ENCODE measurements at regions not wholly inside any gene's neighbourhood (a gene's known extent, or its start where the extent isn't known, plus 50 kb on each side); places are given as distances from the start of the nearest gene placed in this dataset.
A peak's percentile ranks its signal among the peaks of the same experiment; 100 is the strongest.
"Not testable (repeated sequence)": the region's sequence is repeated elsewhere in the genome, so short reads cannot be mapped to it uniquely, and the experiment has no call there.

DNA sequence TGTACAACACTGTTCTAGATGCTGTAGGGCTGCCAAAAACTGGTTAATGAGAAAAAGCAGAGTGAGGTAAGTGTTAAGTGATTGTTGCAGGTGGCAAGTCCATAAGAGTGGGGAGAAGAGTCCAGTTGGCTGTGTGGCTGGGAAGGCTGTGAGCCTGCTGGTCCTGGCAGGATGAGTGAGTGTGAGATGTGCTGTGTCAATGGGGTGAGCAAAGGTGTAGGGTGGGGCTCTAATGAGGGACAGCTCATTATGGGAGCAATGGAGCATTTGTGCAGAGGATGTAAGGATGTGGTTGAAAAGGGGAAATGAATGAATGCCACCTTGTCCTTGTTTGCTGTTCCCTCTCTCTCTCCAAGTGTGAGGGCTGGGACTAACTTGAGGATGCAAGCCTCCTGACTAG, 145.3 kb upstream of the ROPN1 start:
- H3K4me2 ChIP-seq, result no peak overlapping the region
- TF ChIP-seq Cebpa-rat (IDR thresholded peaks at IDR 0.05), result no peak
- H3K9me3 ChIP-seq, result no peaks in the 10 kb centered on the region
- H3K4me1 ChIP-seq, result peaks cover 10% of the 10 kb centered on the region
- H3K27me3 ChIP-seq, result no peaks in the 10 kb centered on the region
- H3K9ac ChIP-seq, result no peak overlapping the region
- no peak overlapping the region for H3K4me3 ChIP-seq
- H3K36me3 ChIP-seq, result no peaks in the 10 kb centered on the region
- H3K27ac ChIP-seq, result no peak overlapping the region
- H4K20me1 ChIP-seq, result no peaks in the 10 kb centered on the region; the same call in 1 of the 2 replicates

GRCh38 chr3:124138148-124138547, 146.2 kb upstream of the ROPN1 start:
- peaks cover 20% of the 10 kb centered on the region for H3K4me1 ChIP-seq
- no peak overlapping the region for H3K9ac ChIP-seq
- no peak overlapping the region for H3K4me3 ChIP-seq
- TF ChIP-seq Cebpa-rat (IDR thresholded peaks at IDR 0.05), result no peak
- H3K36me3 ChIP-seq, result no peaks in the 10 kb centered on the region
- no peaks in the 10 kb centered on the region for H3K27me3 ChIP-seq
- H3K27ac ChIP-seq, result no peak overlapping the region
- H3K9me3 ChIP-seq, result no peaks in the 10 kb centered on the region
- no peaks in the 10 kb centered on the region; the same call in 1 of the 2 replicates for H4K20me1 ChIP-seq
- no peak overlapping the region for H3K4me2 ChIP-seq

- Histone ChIP-seq H3K27ac (no peak overlapping the region), H3K27me3 (no peaks in the 10 kb centered on the region), H3K9me3 (no peaks in the 10 kb centered on the region), H3K36me3 (no peaks in the 10 kb centered on the region), H3K4me1 (peaks cover 22% of the 10 kb centered on the region), H4K20me1 (no peaks in the 10 kb centered on the region; the same call in 1 of the 2 replicates), H3K4me3 (no peak overlapping the region), H3K4me2 (no peak overlapping the region), H3K9ac (no peak overlapping the region)
- no peak for TF ChIP-seq Cebpa-rat (IDR thresholded peaks at IDR 0.05)
Observed at GRCh38 chr3:124140746-124141145, 148.8 kb upstream of the ROPN1 start.

DNA sequence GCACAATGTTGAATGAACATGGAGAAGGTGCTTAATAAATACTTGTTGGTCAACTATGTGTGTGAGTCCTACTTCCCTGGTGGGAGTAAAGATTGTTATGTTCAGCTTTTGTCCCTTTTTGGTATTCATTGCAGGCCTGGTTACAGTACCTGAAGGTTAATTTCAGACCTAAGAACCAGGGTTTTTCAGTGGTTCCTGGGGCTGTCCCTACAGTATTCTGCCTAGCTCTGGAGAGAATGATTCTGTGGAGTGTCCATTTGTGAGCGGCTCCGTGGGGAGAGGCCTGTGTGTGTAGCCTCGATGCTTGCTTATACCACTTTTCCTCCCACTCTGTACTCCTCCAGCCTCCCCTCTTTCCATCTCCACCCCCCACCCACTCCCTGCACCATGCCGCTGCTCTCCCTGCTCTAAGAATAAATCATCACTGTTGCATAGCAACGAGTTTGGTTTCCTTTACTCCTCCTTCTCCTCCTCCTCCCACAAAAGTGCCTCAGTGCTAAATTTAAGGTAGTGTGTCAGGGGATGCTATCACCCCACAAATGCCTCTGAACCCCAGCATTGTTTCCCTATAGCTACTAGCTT, 150.6 kb upstream of the ROPN1 start:
- no peak overlapping the region for H3K27ac ChIP-seq
- H3K36me3 ChIP-seq, result no peaks in the 10 kb centered on the region
- no peaks in the 10 kb centered on the region; the same call in 1 of the 2 replicates for H4K20me1 ChIP-seq
- H3K4me1 ChIP-seq, result peaks cover 29% of the 10 kb centered on the region
- H3K9me3 ChIP-seq, result no peaks in the 10 kb centered on the region
- H3K4me3 ChIP-seq, result no peak overlapping the region
- no peak for TF ChIP-seq Cebpa-rat (IDR thresholded peaks at IDR 0.05)
- H3K27me3 ChIP-seq, result no peaks in the 10 kb centered on the region
- peak overlapping the region; percentile 56 for H3K4me2 ChIP-seq
- no peak overlapping the region for H3K9ac ChIP-seq

DNA sequence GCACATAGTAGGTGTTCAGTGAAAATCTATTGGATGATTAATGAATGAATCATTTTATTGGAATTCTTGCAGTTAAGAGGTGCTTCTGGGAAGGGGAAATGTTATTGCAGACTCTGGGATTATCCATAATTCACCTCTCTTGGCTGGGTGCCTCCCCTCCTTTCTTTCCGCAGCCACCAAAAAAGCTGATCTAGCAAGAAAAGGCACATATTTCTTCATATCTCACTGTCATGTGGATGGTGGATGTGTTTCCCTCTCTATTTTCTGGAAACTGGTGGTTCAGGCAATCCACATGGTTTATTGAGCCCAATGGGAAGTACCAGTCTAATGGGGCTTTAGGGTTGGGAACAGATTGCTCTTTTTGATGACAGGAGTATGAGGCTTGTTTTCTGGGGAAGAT, 151.1 kb upstream of the ROPN1 start:
- Histone ChIP-seq H3K4me3 (no peak overlapping the region), H3K4me2 (peak overlapping the region; percentile 56), H3K27me3 (no peaks in the 10 kb centered on the region), H3K9me3 (no peaks in the 10 kb centered on the region), H3K4me1 (peaks cover 29% of the 10 kb centered on the region), H3K36me3 (no peaks in the 10 kb centered on the region), H4K20me1 (no peaks in the 10 kb centered on the region; the same call in 1 of the 2 replicates), H3K9ac (no peak overlapping the region), H3K27ac (no peak overlapping the region)
- no peak for TF ChIP-seq Cebpa-rat (IDR thresholded peaks at IDR 0.05)

GRCh38 chr3:124144035-124144814, 152.3 kb upstream of the ROPN1 start:
- Histone ChIP-seq H3K4me2 (no peak overlapping the region), H3K36me3 (no peaks in the 10 kb centered on the region), H3K4me3 (no peak overlapping the region), H3K9me3 (no peaks in the 10 kb centered on the region), H4K20me1 (no peaks in the 10 kb centered on the region), H3K9ac (no peak overlapping the region), H3K27ac (no peak overlapping the region), H3K4me1 (peaks cover 29% of the 10 kb centered on the region), H3K27me3 (no peaks in the 10 kb centered on the region)
- TF ChIP-seq Cebpa-rat (IDR thresholded peaks at IDR 0.05), result no peak

DNA sequence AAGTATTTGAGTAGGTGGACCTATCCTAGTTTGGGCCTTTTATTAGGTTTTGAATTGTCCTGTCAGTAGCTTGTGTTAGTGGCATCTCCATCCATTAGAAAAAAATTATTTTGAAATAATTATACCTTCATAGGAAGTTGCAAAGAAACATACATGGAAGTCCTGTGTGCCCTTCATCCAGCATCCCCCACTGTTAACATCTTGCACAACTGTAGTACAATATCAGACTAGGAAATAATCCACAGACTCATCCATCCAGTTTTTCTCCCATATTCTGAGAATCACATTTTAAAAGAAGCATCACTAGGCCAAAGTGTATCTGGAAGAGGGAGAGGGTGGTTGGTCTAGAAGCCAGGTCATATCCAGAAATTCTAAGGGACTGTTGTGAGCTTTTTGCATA, 155.5 kb upstream of the ROPN1 start:
- Histone ChIP-seq H3K4me3 (no peak overlapping the region), H3K4me2 (no peak overlapping the region), H3K27ac (no peak overlapping the region), H3K4me1 (peaks cover 17% of the 10 kb centered on the region), H3K36me3 (no peaks in the 10 kb centered on the region), H3K9ac (no peak overlapping the region), H3K27me3 (no peaks in the 10 kb centered on the region), H3K9me3 (no peaks in the 10 kb centered on the region), H4K20me1 (no peaks in the 10 kb centered on the region)
- TF ChIP-seq Cebpa-rat (IDR thresholded peaks at IDR 0.05), result no peak

DNA sequence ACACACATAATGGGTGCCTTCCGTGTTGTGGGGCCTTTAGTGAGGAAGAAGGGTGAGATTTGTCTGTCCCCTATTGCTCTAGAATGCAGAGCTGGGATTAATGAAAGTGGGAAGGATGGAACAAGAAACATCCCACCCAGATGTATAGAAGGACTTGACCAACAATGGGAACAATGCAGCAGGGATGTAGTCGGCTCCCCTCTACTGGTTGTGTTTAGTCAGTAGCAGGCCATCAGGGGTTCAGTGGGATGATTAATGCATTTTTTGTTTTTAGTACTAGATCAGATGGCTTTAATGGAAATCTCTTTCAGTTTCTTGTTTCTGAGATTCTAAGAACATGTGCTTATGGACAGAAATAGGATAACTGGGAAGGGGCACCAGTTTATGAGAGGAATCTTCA, 156.0 kb upstream of the ROPN1 start:
- Histone ChIP-seq H3K36me3 (no peaks in the 10 kb centered on the region), H3K4me3 (no peak overlapping the region), H3K9ac (no peak overlapping the region), H3K4me2 (no peak overlapping the region), H3K4me1 (peaks cover 12% of the 10 kb centered on the region), H3K27me3 (no peaks in the 10 kb centered on the region), H3K27ac (no peak overlapping the region), H4K20me1 (no peaks in the 10 kb centered on the region), H3K9me3 (no peaks in the 10 kb centered on the region; the same call in 1 of the 2 replicates)
- no peak for TF ChIP-seq Cebpa-rat (IDR thresholded peaks at IDR 0.05)

GRCh38 chr3:124149081-124149480, 157.2 kb upstream of the ROPN1 start:
- no peak overlapping the region for H3K27ac ChIP-seq
- H3K36me3 ChIP-seq, result no peaks in the 10 kb centered on the region
- H3K27me3 ChIP-seq, result no peaks in the 10 kb centered on the region
- TF ChIP-seq Cebpa-rat (IDR thresholded peaks at IDR 0.05), result no peak
- H3K4me1 ChIP-seq, result peaks cover 9% of the 10 kb centered on the region; the same call in 1 of the 2 replicates
- H3K9me3 ChIP-seq, result no peaks in the 10 kb centered on the region; the same call in 1 of the 2 replicates
- no peak overlapping the region for H3K9ac ChIP-seq
- H4K20me1 ChIP-seq, result no peaks in the 10 kb centered on the region
- no peak overlapping the region for H3K4me2 ChIP-seq
- no peak overlapping the region for H3K4me3 ChIP-seq

- no peaks in the 10 kb centered on the region; the same call in 1 of the 2 replicates for H3K9me3 ChIP-seq
- H4K20me1 ChIP-seq, result no peaks in the 10 kb centered on the region
- H3K4me2 ChIP-seq, result no peak overlapping the region
- no peak for TF ChIP-seq Cebpa-rat (IDR thresholded peaks at IDR 0.05)
- no peak overlapping the region for H3K9ac ChIP-seq
- no peaks in the 10 kb centered on the region for H3K27me3 ChIP-seq
- H3K4me3 ChIP-seq, result no peak overlapping the region
- no peaks in the 10 kb centered on the region for H3K36me3 ChIP-seq
- no peak overlapping the region for H3K27ac ChIP-seq
- peaks cover 9% of the 10 kb centered on the region; the same call in 1 of the 2 replicates for H3K4me1 ChIP-seq
Observed at GRCh38 chr3:124149771-124150170, 157.8 kb upstream of the ROPN1 start.

GRCh38 chr3:124152891-124153290, 161.0 kb upstream of the ROPN1 start:
- H3K4me3 ChIP-seq, H4K20me1 ChIP-seq, H3K27ac ChIP-seq, H3K4me2 ChIP-seq, H3K27me3 ChIP-seq, H3K9me3 ChIP-seq, H3K9ac ChIP-seq, H3K36me3 ChIP-seq: not testable (repeated sequence)
- H3K4me1 ChIP-seq, result peaks cover 11% of the 10 kb centered on the region

Data from BLaER1 (cell line).